RPMI7951 (cell line): ENCODE measurements at regions not wholly inside any gene's neighbourhood (a gene's known extent, or its start where the extent isn't known, plus 50 kb on each side); places are given as distances from the start of the nearest gene placed in this dataset.

Source experiments
- DNase-seq: peaks from one replicate; pipeline ENCODE4 v3.0.0-alpha.2; 2012; ENCODE audit warnings: low read depth

GRCh38 chr6:14635934-14636591, 518.5 kb downstream of the CD83 start:
- no peak for DNase-seq

- no peak for DNase-seq
These were observed 520.9 kb downstream of the CD83 start for GRCh38 chr6:14638435-14638905.

GRCh38 chr6:14638906-14639761, 521.6 kb downstream of the CD83 start:
- peak; percentile 72 for DNase-seq

- DNase-seq = no peak
These were observed 522.5 kb downstream of the CD83 start for GRCh38 chr6:14639983-14640599.

- no peak for DNase-seq
These were observed 523.1 kb downstream of the CD83 start for GRCh38 chr6:14640631-14641030.

- DNase-seq = no peak
These were observed 524.0 kb downstream of the CD83 start for GRCh38 chr6:14641423-14642135.

- DNase-seq = no peak
These were observed 524.5 kb downstream of the CD83 start for GRCh38 chr6:14642136-14642505.

- peak; percentile 29 for DNase-seq
These were observed 525.3 kb downstream of the CD83 start for GRCh38 chr6:14642842-14643241.

GRCh38 chr6:14644381-14644780, 526.8 kb downstream of the CD83 start:
- DNase-seq = no peak

GRCh38 chr6:14645221-14645620, 527.6 kb downstream of the CD83 start:
- DNase-seq = no peak

GRCh38 chr6:14645841-14646240, 528.3 kb downstream of the CD83 start:
- DNase-seq = no peak

GRCh38 chr6:14646371-14646770, 528.8 kb downstream of the CD83 start:
- no peak for DNase-seq

- DNase-seq = no peak
These were observed 529.8 kb downstream of the CD83 start for GRCh38 chr6:14647357-14647756.

GRCh38 chr6:14652536-14652935, 535.0 kb downstream of the CD83 start:
- DNase-seq = no peak

- DNase-seq = no peak
These were observed 537.9 kb downstream of the CD83 start for GRCh38 chr6:14655201-14656061.

GRCh38 chr6:14656078-14656521, 538.5 kb downstream of the CD83 start:
- DNase-seq = no peak

- no peak for DNase-seq
These were observed 539.1 kb downstream of the CD83 start for GRCh38 chr6:14656649-14657048.

GRCh38 chr6:14658030-14658429, 540.5 kb downstream of the CD83 start:
- DNase-seq = no peak

GRCh38 chr6:14658886-14659561, 541.5 kb downstream of the CD83 start:
- DNase-seq = peak; percentile 96

- DNase-seq = no peak
These were observed 542.3 kb downstream of the CD83 start for GRCh38 chr6:14659841-14660240.
